Renal cortex interstitium (tissue), 11 donors: ENCODE measurements at regions not wholly inside any gene's neighbourhood (a gene's known extent, or its start where the extent isn't known, plus 50 kb on each side); places are given as distances from the start of the nearest gene placed in this dataset.

ENCODE experiments used
- DNase-seq, 11 donors: peaks; one replicate each; pipeline ENCODE4 v3.0.0-alpha.2; 2013; ENCODE audit warnings: low read depth in 9 of 11, low spot score in 4 of 11; ENCODE audit errors: extremely low read depth in 1 of 11

DNA sequence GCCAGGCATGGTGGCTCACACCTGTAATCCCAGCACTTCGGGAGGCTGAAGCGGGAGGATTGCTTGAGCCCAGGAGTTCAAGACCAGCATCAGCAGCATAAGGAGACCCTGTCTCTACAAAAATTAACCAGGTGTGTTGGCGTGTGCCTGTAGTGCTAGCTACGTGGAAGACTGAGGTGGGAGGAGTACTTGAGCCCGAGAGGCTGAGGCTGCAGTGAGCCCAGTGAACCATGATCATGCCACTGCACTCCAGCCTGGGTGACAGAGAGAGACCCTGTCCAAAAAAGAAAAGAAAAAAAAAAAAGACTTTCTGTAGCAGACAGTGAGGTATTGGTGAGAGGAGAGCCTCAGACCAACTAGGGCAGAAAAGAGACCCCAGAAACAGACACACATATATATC, 263.8 kb downstream of the XXYLT1 start:
- no peak for DNase-seq

DNA sequence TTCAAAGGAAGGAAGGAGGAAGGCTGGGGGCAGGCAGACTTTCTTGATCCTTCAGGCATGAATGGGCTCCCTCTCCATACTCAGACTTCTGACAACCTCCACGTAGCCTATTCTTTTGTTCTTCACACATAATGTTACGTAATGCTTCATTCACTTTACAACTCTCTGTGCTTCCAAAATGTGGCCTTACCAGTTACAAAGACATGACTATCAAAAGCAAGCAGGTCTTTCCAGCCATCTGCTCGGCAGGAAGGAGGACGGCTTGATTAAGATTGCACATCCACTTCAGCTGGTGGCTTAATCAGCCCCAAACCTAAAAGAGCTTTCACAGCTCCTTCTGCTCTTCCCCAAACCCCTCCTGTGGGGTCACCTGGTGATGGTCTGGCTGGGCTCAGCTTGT, 263.2 kb downstream of the XXYLT1 start:
- DNase-seq: no peak

DNA sequence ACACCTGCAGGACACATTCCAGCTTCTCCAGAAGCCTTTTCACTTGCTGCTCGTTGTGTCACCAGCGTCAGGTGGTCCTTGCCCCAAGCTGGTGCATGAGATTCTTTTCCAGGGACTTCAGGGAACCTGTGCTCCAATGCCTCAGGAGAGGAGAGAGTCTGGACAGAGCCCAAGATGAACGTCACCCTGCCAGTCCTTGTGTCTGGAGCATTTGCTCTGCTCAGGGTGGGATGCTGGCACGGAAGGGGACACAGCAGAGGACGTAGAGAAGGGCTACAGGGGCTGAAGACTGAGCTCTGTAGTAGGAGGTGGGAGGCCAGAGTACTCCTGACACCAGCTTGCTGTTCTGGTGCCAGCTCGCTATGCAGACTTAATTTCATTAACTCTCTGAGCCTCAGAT, 262.1 kb downstream of the XXYLT1 start:
- DNase-seq: no peak

DNA sequence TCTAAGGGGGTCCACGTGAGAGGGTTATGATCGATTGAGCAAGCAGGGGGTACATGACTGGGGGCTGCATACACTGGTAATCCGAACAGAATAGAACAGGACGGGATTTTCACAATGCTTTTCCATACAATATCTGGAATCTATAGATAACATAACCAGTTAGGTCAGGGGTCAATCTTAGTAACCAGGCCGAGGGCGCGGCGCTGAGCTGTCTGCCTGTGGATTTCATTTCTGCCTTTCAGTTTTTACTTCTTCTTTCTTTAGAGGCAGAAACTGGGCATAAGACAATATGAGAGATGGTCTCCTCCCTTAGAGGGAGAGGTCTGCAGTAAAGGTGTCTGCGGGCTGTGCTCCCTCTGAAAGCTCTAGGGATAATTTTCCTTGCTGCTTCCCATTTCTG, 261.3 kb downstream of the XXYLT1 start:
- DNase-seq: no peak

DNA sequence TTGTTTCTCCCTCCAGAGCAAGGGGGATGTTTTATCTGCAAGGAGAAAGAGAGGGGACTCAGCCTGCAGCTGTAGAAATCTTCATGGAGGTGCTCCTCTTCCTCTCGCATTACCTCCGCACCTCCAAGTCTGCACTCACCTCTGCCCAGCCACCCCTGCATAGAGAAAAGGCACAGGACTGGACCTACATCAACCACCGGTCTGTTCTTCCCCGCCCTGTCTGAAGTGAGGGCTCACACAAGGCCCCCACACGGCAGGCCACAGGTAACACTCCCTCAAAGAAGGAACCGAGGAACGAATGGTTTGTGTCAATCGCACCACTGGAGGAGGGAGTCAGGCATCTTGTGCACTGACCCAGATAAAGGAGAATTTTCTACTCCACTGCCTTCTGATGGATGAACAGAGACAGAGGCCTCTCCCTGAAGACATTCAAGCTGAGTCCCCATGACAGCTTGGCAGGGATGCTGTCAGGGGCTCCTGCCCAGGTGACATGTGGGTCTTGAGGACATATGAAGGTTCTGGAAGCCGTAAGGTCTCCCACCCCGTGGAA, 260.3 kb downstream of the XXYLT1 start:
- peak in 1 of 11 donors; percentile 43 for DNase-seq

DNA sequence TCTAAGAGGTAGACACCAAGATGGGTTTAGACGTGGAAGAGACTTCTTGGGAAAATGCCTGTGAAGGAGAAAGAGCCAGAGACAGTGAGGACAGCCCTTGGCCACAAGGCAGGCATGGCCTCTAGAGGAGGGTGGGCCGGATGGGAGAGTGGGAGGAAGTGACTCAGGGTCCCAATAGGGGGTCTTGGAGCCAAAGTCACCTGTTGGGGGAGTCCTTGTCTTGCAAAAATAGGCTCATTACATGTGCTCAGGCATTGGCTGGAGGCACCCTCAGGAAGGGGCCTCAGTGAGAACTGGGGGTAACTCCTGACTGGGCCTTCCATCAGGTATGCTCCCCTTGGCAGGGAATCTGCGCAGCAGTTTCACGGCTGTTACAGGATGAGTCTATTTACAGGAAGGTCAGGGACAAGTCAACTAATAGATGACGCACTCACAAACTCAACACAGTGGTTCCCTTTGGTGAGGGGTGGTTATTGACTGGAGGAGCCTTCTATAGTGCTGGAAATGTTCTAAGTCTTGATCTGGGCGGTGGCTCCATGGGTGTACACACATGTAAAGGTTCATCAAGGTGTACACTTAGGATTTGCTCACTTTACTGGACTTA, 259.6 kb downstream of the XXYLT1 start:
- no peak for DNase-seq

DNA sequence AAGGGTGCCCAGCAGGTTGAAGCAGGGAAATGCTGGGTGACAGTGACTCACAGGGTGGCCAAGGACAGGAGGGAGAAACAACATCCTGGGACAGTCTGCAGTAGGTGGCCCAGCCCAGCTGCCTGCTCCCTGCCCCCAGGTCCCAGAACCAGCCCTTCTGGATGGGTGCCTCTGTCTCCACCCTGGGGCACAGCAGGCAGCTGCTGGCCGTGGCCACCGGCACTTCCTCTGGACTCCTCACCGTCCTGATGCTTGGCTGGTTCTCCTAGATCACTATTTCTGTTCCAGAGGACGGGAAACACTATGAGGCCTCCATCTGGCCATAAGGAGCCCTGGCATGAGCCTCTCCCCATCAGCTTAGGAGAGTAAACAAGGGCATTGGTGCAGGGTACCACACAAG, 258.9 kb downstream of the XXYLT1 start:
- DNase-seq: no peak

DNA sequence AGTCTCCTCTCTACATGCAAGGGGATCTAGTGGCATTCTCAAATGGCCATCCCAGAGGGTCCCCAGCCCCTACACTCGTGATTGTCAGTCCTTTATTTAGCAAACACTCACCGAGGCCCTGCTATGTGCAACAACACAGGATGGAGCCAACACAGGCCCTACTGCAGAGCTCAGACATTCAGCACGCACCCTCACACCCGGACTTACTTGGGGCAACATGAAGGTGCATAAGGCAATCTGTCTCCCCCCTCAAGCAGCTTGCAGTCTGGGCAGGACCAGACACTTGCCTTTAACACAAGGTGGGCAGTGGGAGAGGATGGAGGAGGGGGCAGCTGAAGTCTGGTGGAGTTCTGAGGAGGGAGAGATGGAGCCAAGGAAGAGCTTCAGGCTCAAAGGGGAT, 258.4 kb downstream of the XXYLT1 start:
- no peak for DNase-seq

DNA sequence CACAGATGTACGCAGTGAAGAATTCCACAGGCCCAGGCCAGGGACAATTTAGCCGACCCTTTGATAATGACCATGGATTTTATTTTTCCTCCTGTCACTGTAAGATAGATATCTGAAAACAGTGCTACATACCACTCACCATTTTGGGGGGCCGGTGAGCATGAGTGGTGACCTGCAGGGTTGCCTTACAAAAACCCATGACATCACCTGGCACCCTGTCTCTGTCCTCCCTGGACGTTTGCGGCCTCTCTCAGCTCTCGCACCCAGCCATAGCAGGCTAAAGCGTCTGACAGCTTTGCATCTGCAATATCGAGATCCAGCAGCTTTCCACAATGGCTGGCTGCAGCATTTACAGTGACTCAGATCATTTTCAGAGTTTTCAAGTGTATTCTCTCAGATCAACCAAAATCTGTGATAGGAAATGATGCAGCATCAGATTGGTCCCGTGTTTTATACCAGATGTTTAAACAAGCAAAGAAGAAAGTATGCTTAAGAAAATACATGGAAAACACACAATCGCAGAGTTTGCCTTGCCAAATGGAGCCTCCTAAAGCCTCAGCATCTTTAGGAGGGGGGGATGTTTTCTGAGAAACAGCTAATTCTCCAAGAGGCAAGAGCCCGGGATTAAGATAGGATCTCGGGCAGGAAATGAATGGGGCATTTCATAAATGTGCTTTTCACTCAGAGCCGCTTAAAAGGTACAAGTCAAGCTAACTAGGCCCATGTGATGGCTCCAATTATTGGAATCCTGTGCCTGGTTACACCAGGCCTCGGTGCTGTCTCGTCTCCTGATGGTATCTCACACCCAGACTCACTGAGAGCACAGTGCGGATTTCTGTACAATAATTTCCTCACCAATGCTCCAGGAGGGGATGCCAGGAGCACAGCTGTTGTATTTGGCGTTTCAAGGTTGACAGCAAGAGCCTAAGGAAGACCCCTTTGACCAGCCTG, 257.3 kb downstream of the XXYLT1 start:
- no peak for DNase-seq

DNA sequence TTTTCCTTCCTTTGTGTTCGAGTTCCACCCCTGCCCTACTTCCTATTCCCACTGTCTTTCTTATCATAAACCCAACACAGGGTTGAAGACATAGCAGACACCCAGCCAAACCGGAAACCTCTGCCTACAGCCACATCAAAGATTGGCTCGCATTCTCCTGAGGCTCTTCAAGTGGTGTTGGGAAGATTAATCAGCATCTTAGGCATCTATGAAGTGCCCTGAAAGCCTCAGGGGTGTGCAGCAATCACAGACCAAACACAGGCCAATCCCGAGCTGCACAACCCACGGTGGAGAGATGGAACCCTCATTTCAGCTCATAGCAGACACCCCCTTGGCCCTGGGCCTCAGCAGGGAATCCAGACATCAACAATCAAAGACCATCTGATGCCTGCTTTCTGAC, 255.9 kb downstream of the XXYLT1 start:
- DNase-seq: no peak

DNA sequence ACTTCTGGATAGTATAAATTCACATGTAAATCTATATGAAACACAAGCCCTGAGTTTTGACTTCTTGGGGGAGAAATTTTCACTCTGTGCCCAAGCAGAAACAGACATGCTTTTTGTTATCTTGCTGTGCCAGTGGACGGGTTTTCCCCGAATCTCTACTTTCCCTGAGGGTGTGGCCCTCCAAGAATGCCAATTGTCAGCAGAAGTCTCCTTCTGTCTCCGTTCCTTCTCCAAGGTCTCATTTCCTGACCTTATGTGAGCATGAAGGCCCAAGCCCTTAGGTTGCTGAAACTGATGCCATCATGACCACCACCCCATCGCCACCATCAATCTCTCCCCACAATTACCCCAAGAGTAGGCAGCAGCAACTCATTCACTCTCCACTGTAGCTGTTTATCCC, 253.8 kb downstream of the XXYLT1 start:
- DNase-seq: no peak
